HUES6 (cell line): ENCODE measurements at regions not wholly inside any gene's neighbourhood (a gene's known extent, or its start where the extent isn't known, plus 50 kb on each side); places are given as distances from the start of the nearest gene placed in this dataset.

Experiments used
- H3K27ac ChIP-seq: 2 replicates; pipeline ENCODE4 v1.7.0; 2013; ENCODE audit warnings: low read depth, mild to moderate bottlenecking, low read length, inconsistent platforms
- H3K27me3 ChIP-seq: 2 replicates; pipeline ENCODE4 v1.6.1; 2013; ENCODE audit warnings: low read length; ENCODE audit not compliant: control insufficient read depth, insufficient read depth
- H3K36me3 ChIP-seq: 2 replicates; pipeline ENCODE4 v1.6.1; 2013; ENCODE audit warnings: low read length; ENCODE audit not compliant: control insufficient read depth, insufficient read depth
- H3K4me1 ChIP-seq: 2 replicates; pipeline ENCODE4 v1.6.1; 2013; ENCODE audit warnings: low read length; ENCODE audit not compliant: control insufficient read depth, insufficient read depth
- H3K4me3 ChIP-seq: 2 replicates; pipeline ENCODE4 v1.5.1; 2013; ENCODE audit warnings: low read depth, low read length
- H3K9ac ChIP-seq: one replicate; pipeline ENCODE4 v1.6.1; 2013; ENCODE audit warnings: mild to moderate bottlenecking, low read length
- H3K9me3 ChIP-seq: 2 replicates; pipeline ENCODE4 v1.6.1; 2013; ENCODE audit warnings: low read depth, low read length; ENCODE audit not compliant: control insufficient read depth, insufficient read depth

DNA sequence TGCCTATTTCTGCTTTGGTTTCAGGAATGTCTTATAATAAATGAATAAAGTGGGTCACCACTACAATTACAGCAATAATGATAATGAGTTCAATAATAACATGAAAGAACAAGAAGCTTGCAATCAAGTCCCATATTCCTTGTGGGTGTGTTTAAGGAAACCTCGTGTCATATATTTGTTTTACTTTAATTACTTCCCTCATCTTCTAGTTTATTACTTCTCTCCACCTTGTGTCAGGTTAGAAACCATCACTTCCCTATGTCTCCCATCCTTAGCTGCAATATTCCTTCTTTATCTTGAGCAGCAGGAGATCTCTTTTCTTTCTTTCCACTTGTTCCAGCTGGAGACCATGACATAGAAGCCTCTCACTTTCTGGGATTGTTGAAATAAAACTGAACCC lies 384.0 kb upstream of the TMEM132C start:
- no peak overlapping the region for H3K9ac ChIP-seq
- no peaks in the 10 kb centered on the region; the same call in 1 of the 2 replicates for H3K4me1 ChIP-seq
- H3K36me3 ChIP-seq = no peaks in the 10 kb centered on the region

DNA sequence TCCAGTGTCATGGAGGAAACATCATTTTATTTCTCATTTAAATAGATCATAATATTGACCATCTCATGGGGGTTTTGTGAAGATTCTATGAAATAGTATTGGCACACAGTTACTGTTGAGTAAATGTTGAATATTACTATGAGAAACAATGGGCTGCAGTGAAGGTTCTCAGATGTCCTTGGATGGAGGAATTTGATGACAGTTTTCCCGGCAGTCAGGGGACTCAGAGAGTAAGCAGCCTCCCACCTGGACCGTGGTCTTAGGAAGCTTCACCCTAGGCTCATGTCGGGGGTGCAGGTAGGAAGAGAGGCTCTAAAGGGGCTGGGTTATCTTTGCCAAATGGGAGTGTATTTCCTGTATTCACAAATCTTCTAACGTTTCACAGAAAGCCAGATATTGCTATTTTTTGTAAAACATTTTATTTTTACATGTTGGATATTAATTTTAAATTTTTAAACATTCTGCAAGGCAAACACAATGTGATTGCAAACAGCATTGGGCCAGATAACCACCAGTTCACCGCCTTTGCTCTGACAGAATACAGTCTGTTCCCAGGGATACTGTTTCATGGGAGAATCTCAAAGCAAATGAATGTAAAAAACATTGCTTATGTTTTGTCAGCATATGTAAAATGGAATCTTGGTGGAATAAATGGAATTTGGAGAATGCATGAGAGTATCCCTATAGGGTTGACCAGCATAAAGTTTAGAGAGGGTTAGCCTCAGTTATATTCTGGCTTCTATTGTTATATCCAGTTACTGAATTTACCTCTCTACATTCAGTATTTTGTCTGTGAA lies 380.8 kb upstream of the TMEM132C start:
- H3K27me3 ChIP-seq = no peaks in the 10 kb centered on the region
- H3K9ac ChIP-seq = no peak overlapping the region
- no peak overlapping the region for H3K4me3 ChIP-seq
- H3K27ac ChIP-seq = no peak overlapping the region
- H3K9me3 ChIP-seq = no peaks in the 10 kb centered on the region
- no peaks in the 10 kb centered on the region; the same call in 1 of the 2 replicates for H3K4me1 ChIP-seq
- H3K36me3 ChIP-seq = no peaks in the 10 kb centered on the region

More for the DNA sequence above, 384.0 kb upstream of the TMEM132C start:
- Histone ChIP-seq H3K27ac (no peak overlapping the region), H3K4me3 (no peak overlapping the region), H3K27me3 (no peaks in the 10 kb centered on the region), H3K9me3 (no peaks in the 10 kb centered on the region)

DNA sequence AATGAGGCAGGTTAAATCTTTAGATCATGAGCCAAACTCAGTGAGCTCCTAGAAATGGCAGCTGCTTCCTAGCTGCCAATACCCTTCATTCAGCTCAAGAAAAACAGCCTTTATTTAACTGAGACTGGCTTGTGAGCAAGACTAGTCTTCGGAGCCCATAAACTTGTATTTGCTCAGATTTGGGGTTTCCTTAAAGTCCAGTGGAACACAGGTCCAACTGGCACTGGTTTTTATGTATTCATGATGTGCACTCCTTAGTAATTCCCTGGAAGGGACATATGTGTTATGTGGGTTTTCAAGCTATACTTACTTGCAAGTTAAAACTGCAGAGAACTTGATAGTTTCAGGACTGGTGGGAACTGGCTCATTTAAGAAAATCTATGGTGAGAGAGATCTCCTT lies 380.1 kb upstream of the TMEM132C start:
- Histone ChIP-seq H3K9me3 (no peaks in the 10 kb centered on the region), H3K9ac (no peak overlapping the region), H3K27ac (no peak overlapping the region), H3K36me3 (no peaks in the 10 kb centered on the region), H3K27me3 (no peaks in the 10 kb centered on the region), H3K4me3 (no peak overlapping the region), H3K4me1 (no peaks in the 10 kb centered on the region)

DNA sequence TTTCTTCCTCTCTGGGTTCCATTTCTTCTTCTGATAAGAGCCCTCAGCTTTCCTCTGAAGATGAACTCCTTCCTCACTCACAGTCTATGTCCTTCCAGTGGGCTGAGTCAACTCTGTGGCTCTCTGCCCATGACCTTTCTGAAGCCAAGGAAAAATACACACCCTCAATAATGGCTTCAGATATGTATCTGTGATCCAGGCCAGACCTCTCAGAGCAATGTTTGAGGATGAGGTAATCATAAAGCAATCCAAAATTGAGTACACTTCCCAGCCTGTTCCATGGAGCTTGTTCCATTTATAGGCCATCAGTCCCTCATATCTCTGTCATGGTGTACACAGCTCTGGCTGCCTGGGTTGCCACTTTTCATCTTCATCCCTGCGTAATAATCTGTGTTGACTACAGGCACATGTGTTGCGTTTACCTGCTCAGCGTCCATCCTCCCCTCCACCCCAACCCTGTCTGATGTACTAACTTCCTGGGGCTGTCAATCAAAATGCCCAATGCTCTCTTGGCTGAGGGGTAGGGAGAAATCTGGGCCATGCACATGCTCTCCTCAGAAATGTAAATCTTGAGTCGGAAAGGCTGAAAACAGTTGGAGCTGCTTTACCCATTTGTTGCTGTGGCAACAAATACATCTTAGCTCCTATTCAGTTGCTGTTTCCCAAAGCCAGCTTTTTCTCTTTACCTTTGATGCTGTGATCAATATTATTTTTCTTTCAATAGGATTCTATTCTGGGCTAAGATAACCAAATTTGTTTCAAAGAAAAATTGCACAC lies 377.8 kb upstream of the TMEM132C start:
- Histone ChIP-seq H3K27me3 (no peaks in the 10 kb centered on the region), H3K36me3 (no peaks in the 10 kb centered on the region)

DNA sequence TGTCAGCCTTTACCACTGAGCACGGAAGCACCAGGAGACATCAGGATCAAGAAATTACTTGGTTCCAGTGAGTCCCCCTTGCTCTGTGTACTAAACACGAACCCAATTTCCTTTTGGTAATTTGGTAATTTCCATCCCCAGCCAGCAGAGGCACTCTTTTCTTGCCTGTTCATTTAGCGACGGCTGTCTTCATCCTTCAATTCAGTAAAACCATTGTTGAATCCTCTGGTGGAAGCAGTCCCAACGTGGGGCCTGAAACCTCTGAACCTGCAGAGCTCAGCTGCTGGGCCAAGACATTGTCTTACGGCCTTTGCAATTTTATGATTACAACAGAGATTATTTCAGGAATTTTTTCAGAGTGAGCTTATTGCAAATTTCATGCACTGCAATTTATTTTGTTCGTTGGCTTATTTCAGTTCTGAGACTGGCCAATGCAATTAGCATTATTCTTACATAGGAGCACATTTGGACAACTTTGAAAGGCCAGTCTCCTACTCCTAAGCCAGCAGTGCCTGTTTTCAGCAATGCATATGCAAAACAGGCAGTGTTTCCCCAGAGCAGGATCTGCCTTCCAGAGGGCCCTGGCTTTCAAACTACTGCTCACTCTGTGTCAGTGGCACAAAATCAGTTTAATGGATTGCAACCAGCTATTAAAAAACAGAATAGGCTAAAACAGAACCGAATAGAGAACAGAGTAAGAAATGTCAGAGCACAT lies 372.9 kb upstream of the TMEM132C start:
- Histone ChIP-seq H3K4me3 (no peak overlapping the region), H3K4me1 (peaks cover 8% of the 10 kb centered on the region; the same call in 1 of the 2 replicates), H3K27me3 (no peaks in the 10 kb centered on the region), H3K36me3 (no peaks in the 10 kb centered on the region), H3K27ac (no peak overlapping the region), H3K9ac (no peak overlapping the region), H3K9me3 (no peaks in the 10 kb centered on the region)

More for the DNA sequence above, 377.8 kb upstream of the TMEM132C start:
- H3K4me3 ChIP-seq = no peak overlapping the region
- peaks cover 4% of the 10 kb centered on the region; the same call in 1 of the 2 replicates for H3K4me1 ChIP-seq
- H3K27ac ChIP-seq = no peak overlapping the region
- H3K9me3 ChIP-seq = no peaks in the 10 kb centered on the region
- H3K9ac ChIP-seq = no peak overlapping the region

DNA sequence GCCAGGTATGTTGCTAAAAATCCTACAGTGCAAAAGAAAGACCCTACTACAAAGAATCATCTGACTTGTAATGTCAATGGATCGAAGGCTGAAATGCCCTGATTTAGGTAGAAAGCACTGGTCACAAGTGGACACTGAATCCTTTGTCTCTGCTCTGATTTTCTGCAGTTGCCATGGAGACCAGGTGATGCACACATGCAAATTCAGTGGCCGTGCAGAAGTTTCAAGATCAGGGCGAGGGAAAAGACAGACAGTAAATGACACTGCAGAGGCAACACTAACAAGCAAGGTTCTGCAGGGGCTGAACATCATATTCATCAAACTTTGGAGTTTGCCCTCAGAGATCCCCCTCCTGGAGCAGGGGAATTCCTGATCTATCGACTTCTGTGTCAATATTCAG lies 370.3 kb upstream of the TMEM132C start:
- H3K4me1 ChIP-seq = peaks cover 8% of the 10 kb centered on the region; the same call in 1 of the 2 replicates
- no peaks in the 10 kb centered on the region for H3K27me3 ChIP-seq
- H3K9me3 ChIP-seq = no peaks in the 10 kb centered on the region
- H3K27ac ChIP-seq = no peak overlapping the region
- H3K9ac ChIP-seq = no peak overlapping the region
- H3K4me3 ChIP-seq = no peak overlapping the region
- H3K36me3 ChIP-seq = no peaks in the 10 kb centered on the region

DNA sequence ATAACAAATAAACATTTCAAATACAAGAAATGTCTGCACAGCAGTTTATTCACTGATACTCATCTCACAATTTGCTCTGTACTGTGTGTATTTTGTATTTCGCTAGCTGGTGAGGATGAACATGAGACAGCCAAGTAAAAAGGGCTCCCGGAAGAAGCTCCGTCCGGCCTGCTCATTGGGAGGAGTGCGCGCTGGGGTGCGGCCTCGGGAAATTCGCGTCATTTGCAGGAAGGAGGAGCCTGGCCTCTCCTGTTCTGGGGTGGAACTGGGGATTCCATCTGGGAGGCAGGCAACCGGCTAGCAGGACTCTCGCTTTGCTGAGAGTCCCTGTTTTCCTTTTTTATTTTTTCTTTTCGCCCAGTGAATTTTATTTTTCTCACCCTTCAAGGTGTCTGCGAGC lies 368.4 kb upstream of the TMEM132C start:
- Histone ChIP-seq H3K9me3 (no peaks in the 10 kb centered on the region), H3K36me3 (no peaks in the 10 kb centered on the region), H3K9ac (no peak overlapping the region), H3K4me1 (peaks cover 11% of the 10 kb centered on the region; the same call in 1 of the 2 replicates), H3K27me3 (no peaks in the 10 kb centered on the region), H3K27ac (no peak overlapping the region), H3K4me3 (no peak overlapping the region)

DNA sequence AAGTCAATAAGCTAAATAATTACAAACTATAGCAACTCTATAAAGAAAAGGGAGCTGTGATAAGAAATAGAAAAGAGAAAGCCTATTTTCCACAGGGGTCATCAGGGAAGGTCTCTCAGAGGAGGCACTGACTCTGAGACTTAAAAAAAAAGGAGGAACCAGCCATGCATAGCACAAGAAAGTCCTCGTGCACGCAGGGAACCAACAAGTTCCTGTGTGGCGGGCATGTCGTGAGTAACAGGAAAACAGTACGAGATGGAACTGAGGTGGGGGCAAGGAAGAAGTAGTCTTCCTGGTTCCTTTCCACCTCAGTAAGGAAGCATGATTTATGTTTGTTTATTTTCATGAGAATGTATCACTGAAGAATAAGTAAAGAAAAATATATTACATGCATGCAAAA lies 367.0 kb upstream of the TMEM132C start:
- Histone ChIP-seq H3K4me1 (peaks cover 4% of the 10 kb centered on the region; the same call in 1 of the 2 replicates), H3K27me3 (no peaks in the 10 kb centered on the region), H3K36me3 (no peaks in the 10 kb centered on the region), H3K9ac (no peak overlapping the region), H3K27ac (no peak overlapping the region), H3K4me3 (no peak overlapping the region), H3K9me3 (no peaks in the 10 kb centered on the region)

DNA sequence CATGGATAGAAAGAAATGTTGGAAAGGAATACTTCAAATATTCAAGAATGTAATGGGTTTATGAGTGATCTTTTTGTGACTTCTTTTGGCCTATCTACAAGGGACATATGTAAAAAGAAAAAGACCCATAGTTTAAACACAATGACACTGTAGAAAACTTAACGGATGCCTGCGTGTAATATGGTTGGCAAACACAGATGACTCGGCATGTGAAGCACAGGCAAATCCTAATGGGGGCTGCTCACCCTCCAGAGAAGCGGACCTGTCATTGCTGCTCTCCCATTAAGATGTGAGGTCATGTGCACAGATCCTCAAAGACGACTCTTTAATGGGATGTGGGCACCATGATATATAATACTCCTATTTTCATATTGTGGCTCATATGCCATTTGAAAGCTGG lies 366.6 kb upstream of the TMEM132C start:
- H3K27me3 ChIP-seq = no peaks in the 10 kb centered on the region
- H3K9ac ChIP-seq = no peak overlapping the region
- peaks cover 2% of the 10 kb centered on the region; the same call in 1 of the 2 replicates for H3K9me3 ChIP-seq
- H3K4me1 ChIP-seq = peaks cover 4% of the 10 kb centered on the region; the same call in 1 of the 2 replicates
- H3K36me3 ChIP-seq = no peaks in the 10 kb centered on the region
- no peak overlapping the region for H3K4me3 ChIP-seq
- no peak overlapping the region for H3K27ac ChIP-seq

DNA sequence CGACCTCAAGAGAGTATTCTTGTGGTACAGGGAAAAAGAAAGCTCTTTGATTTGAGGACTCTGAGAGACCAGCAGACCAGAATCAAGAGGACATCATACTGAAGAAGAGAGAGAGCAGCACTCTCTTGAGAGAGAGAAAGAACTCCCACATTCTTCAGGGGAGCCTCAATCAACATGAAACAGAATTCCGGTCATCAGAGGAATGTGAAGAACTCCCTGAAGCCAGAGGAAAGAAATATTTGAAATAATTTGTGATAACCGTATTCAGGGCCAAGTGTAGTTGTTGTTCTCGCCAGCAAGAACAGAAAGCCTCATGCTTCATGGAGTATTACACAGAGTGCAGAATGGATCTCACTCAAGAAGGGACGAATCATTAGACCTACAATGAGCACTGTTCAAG lies 363.8 kb upstream of the TMEM132C start:
- no peak overlapping the region for H3K27ac ChIP-seq
- no peaks in the 10 kb centered on the region for H3K36me3 ChIP-seq
- H3K4me1 ChIP-seq = peaks cover 4% of the 10 kb centered on the region; the same call in 1 of the 2 replicates
- peaks cover 2% of the 10 kb centered on the region; the same call in 1 of the 2 replicates for H3K9me3 ChIP-seq
- no peak overlapping the region for H3K4me3 ChIP-seq
- H3K9ac ChIP-seq = no peak overlapping the region
- no peaks in the 10 kb centered on the region for H3K27me3 ChIP-seq
